H9 (cell line): ENCODE measurements at regions not wholly inside any gene's neighbourhood (a gene's known extent, or its start where the extent isn't known, plus 50 kb on each side); places are given as distances from the start of the nearest gene placed in this dataset.

Experiments
- DNase-seq: peaks from one replicate; pipeline ENCODE4 v3.0.0-alpha.2; 2017
- H2AFZ ChIP-seq: one replicate; pipeline ENCODE4 v1.6.1; 2013; ENCODE audit warnings: mild to moderate bottlenecking, low read length, control low read depth, moderate library complexity
- H2AK5ac ChIP-seq: 2 replicates; pipeline ENCODE4 v1.6.1; 2013; ENCODE audit warnings: low read length, control low read depth, mixed read lengths; ENCODE audit not compliant: insufficient read length
- H2BK120ac ChIP-seq: one replicate; pipeline ENCODE4 v1.6.1; 2013; ENCODE audit warnings: low read depth, mild to moderate bottlenecking, low read length, control low read depth, inconsistent platforms; ENCODE audit not compliant: poor library complexity, severe bottlenecking
- H2BK12ac ChIP-seq: 2 replicates; pipeline ENCODE4 v1.6.1; 2013; ENCODE audit warnings: low read length, control low read depth, mixed read lengths, low read depth; ENCODE audit not compliant: insufficient read length
- H2BK15ac ChIP-seq: 2 replicates; pipeline ENCODE4 v1.6.1; 2013; ENCODE audit warnings: low read depth, low read length, control low read depth
- H2BK20ac ChIP-seq: one replicate; pipeline ENCODE4 v1.6.1; 2013; ENCODE audit warnings: low read depth, mild to moderate bottlenecking, low read length, control low read depth, inconsistent platforms; ENCODE audit not compliant: poor library complexity, severe bottlenecking
- H2BK5ac ChIP-seq: 2 replicates; pipeline ENCODE4 v1.6.1; 2013; ENCODE audit warnings: low read length, control low read depth, mixed read lengths; ENCODE audit not compliant: insufficient read length
- H3K14ac ChIP-seq: 2 replicates; pipeline ENCODE4 v1.6.1; 2013; ENCODE audit warnings: low read length, control low read depth; ENCODE audit not compliant: insufficient read depth
- H3K18ac ChIP-seq: 2 replicates; pipeline ENCODE4 v1.6.1; 2013; ENCODE audit warnings: low read depth, mild to moderate bottlenecking, mixed read lengths, low read length, control low read depth; ENCODE audit not compliant: insufficient read length
- H3K23ac ChIP-seq: 2 replicates; pipeline ENCODE4 v1.6.1; 2013; ENCODE audit warnings: low read length, control low read depth, mixed read lengths, low read depth; ENCODE audit not compliant: insufficient read length
- H3K23me2 ChIP-seq: 2 replicates; pipeline ENCODE4 v1.6.1; 2013; ENCODE audit warnings: low read depth, mild to moderate bottlenecking, mixed read lengths, low read length, control low read depth; ENCODE audit not compliant: insufficient read length, poor library complexity, severe bottlenecking
- H3K27ac ChIP-seq: 2 replicates; pipeline ENCODE4 v1.5.1; 2013; ENCODE audit warnings: low read length, control low read depth, mixed read lengths, low read depth; ENCODE audit not compliant: insufficient read length
- H3K27me3 ChIP-seq: 2 replicates; pipeline ENCODE4 v1.6.1; 2013; ENCODE audit warnings: low read length, control low read depth, inconsistent platforms; ENCODE audit not compliant: insufficient read depth
- H3K4ac ChIP-seq: 2 replicates; pipeline ENCODE4 v1.6.1; 2013; ENCODE audit warnings: low read depth, mild to moderate bottlenecking, control low read depth, inconsistent platforms, low read length, moderate library complexity
- H3K4me1 ChIP-seq: 2 replicates; pipeline ENCODE4 v1.6.1; 2013; ENCODE audit warnings: low read length, control low read depth, inconsistent platforms; ENCODE audit not compliant: insufficient read depth
- H3K4me2 ChIP-seq: 2 replicates; pipeline ENCODE4 v1.6.1; 2013; ENCODE audit warnings: low read length, control low read depth, mixed read lengths; ENCODE audit not compliant: insufficient read length, insufficient read depth
- H3K56ac ChIP-seq: 2 replicates; pipeline ENCODE4 v1.6.1; 2013; ENCODE audit warnings: low read depth, mild to moderate bottlenecking, mixed read lengths, low read length, control low read depth; ENCODE audit not compliant: insufficient read length
- H3K79me1 ChIP-seq: 2 replicates; pipeline ENCODE4 v1.6.1; 2013; ENCODE audit warnings: low read depth, mild to moderate bottlenecking, moderate library complexity, low read length, control low read depth, inconsistent platforms; ENCODE audit not compliant: insufficient read depth, poor library complexity, severe bottlenecking
- H3K79me2 ChIP-seq: 2 replicates; pipeline ENCODE4 v1.6.1; 2013; ENCODE audit warnings: low read length, control low read depth, inconsistent platforms; ENCODE audit not compliant: insufficient read depth
- H3K9ac ChIP-seq: 2 replicates; pipeline ENCODE4 v1.6.1; 2013; ENCODE audit warnings: low read length, control low read depth, mixed read lengths; ENCODE audit not compliant: insufficient read length; ENCODE audit errors: extremely low read depth
- H3K9me3 ChIP-seq: one replicate; pipeline ENCODE4 v1.6.1; 2013; ENCODE audit warnings: low read depth, low read length, inconsistent platforms; ENCODE audit not compliant: control insufficient read depth
- H3T11ph ChIP-seq: one replicate; pipeline ENCODE4 v1.6.1; 2013; ENCODE audit warnings: mild to moderate bottlenecking, low read length, control low read depth, inconsistent platforms
- H4K20me1 ChIP-seq: one replicate; pipeline ENCODE4 v1.6.1; 2013; ENCODE audit not compliant: control insufficient read depth, insufficient read length, insufficient read depth
- H4K5ac ChIP-seq: 2 replicates; pipeline ENCODE4 v1.6.1; 2013; ENCODE audit warnings: low read depth, mild to moderate bottlenecking, mixed read lengths, low read length, control low read depth; ENCODE audit not compliant: insufficient read length
- H4K8ac ChIP-seq: replicated peaks from 2 replicates; pipeline ENCODE4 v1.6.1; 2013; ENCODE audit warnings: low read length, control low read depth, mixed read lengths, low read depth; ENCODE audit not compliant: insufficient read length
- H4K91ac ChIP-seq: 2 replicates; pipeline ENCODE4 v1.6.1; 2013; ENCODE audit warnings: low read depth, mild to moderate bottlenecking, moderate library complexity, mixed read lengths, low read length, control low read depth; ENCODE audit not compliant: insufficient read length
- H3K27ac Mint-ChIP-seq, 3 experiments: 2 replicates in 2 of 3; 3 replicates in 1 of 3; pipeline ENCODE4 v1.8.0; 2020 to 2021; ENCODE audit warnings: mixed read lengths in 3 of 3, mild to moderate bottlenecking in 1 of 3, moderate library complexity in 1 of 3
- H3K27me3 Mint-ChIP-seq: 2 replicates; pipeline ENCODE4 v1.8.0; 2021; ENCODE audit warnings: low read depth, mild to moderate bottlenecking, moderate library complexity, mixed read lengths
- H3K36me3 Mint-ChIP-seq, 3 experiments: 2 replicates in 2 of 3; 3 replicates in 1 of 3; pipeline ENCODE4 v1.8.0; 2020 to 2021; ENCODE audit warnings: low read depth in 3 of 3, mixed read lengths in 3 of 3; ENCODE audit not compliant: insufficient read depth in 1 of 3
- H3K4me1 Mint-ChIP-seq, 2 experiments: 2 replicates each; pipeline ENCODE4 v1.8.0; 2020; ENCODE audit warnings: mixed read lengths in 2 of 2
- H3K4me3 Mint-ChIP-seq, 2 experiments: 2 replicates in 1 of 2; 3 replicates in 1 of 2; pipeline ENCODE4 v1.8.0; 2020 to 2021; ENCODE audit warnings: mild to moderate bottlenecking in 2 of 2, mixed read lengths in 2 of 2, moderate library complexity in 1 of 2
- H3K9me3 Mint-ChIP-seq, 2 experiments: 2 replicates in 1 of 2; 3 replicates in 1 of 2; pipeline ENCODE4 v1.8.0; 2020; ENCODE audit warnings: mild to moderate bottlenecking in 2 of 2, mixed read lengths in 2 of 2, moderate library complexity in 1 of 2
- CTCF ChIP-seq: fragments of 200-600 bp; sonication (generic); conservative IDR thresholded peaks from 3 replicates; pipeline ENCODE4 v1.8.0; 2021; ENCODE audit warnings: antibody characterized with exemption, mild to moderate bottlenecking
- WGBS: extraction: QIAGEN DNeasy Blood & Tissue Kit; methylation state at CpG from one replicate; pipeline ENCODE4 v1.1.7; 2013; ENCODE audit warnings: missing lambda C conversion rate, low lambda C conversion rate, mixed read lengths; ENCODE audit not compliant: insufficient read length; ENCODE audit errors: extremely low coverage; 5-methylcytosine and 5-hydroxymethylcytosine counted together

GRCh38 chr3:154034797-154035330 lies 86.3 kb upstream of the ARHGEF26 start:
- Histone ChIP-seq H2BK5ac (no peak overlapping the region), H2BK15ac (no peak overlapping the region), H2BK12ac (no peak overlapping the region), H3K18ac (no peak overlapping the region), H3K4me2 (no peak overlapping the region), H3K56ac (no peak overlapping the region), H3K79me1 (no peaks in the 10 kb centered on the region), H3K14ac (no peak overlapping the region), H3K23me2 (no peaks in the 10 kb centered on the region), H3K23ac (no peak overlapping the region), H3K27ac (no peak overlapping the region), H4K91ac (no peak overlapping the region), H4K5ac (no peak overlapping the region), H4K8ac (no peak overlapping the region), H2BK20ac (no peak overlapping the region), H3K9me3 (no peaks in the 10 kb centered on the region), H3K79me2 (no peaks in the 10 kb centered on the region), H3K9ac (no peak overlapping the region), H4K20me1 (no peaks in the 10 kb centered on the region), H3K4me1 (no peaks in the 10 kb centered on the region), H2AFZ (no peak overlapping the region), H2AK5ac (no peak overlapping the region), H3T11ph (no peak overlapping the region), H3K27me3 (no peaks in the 10 kb centered on the region), H2BK120ac (no peak overlapping the region), H3K4ac (no peak overlapping the region)
- no peaks in the 10 kb centered on the region for H3K36me3 Mint-ChIP-seq
- no peaks in the 10 kb centered on the region for H3K27me3 Mint-ChIP-seq
- no peak for DNase-seq
- no peaks in the 10 kb centered on the region for H3K9me3 Mint-ChIP-seq
- no peak overlapping the region for H3K27ac Mint-ChIP-seq
- no peak for TF ChIP-seq CTCF
- no CpG with 5 or more reads among the region's 2 CpGs for WGBS
- no peak overlapping the region for H3K4me3 Mint-ChIP-seq
- H3K4me1 Mint-ChIP-seq = no peaks in the 10 kb centered on the region
